T-helper 17 cell (primary cell): ENCODE measurements at regions not wholly inside any gene's neighbourhood (a gene's known extent, or its start where the extent isn't known, plus 50 kb on each side); places are given as distances from the start of the nearest gene placed in this dataset.
A peak's percentile ranks its signal among the peaks of the same experiment; 100 is the strongest.
"Not testable (repeated sequence)": the region's sequence is repeated elsewhere in the genome, so short reads cannot be mapped to it uniquely, and the experiment has no call there.

ENCODE experiments used
- ATAC-seq: fragments of 150-1000 bp; cut with Tn5 transposase; 2 replicates; pipeline ENCODE4 v1.10.0; 2021; ENCODE audit warnings: mild to moderate bottlenecking, moderate library complexity
- DNase-seq, 3 donors: peaks; one replicate each; pipeline versions ENCODE4 v3.0.0 to v3.0.0-alpha.2; 2020 to 2021
- H3K9me3 ChIP-seq: one replicate; pipeline ENCODE4 v1.7.0; 2013; ENCODE audit warnings: low read length, mild to moderate bottlenecking; ENCODE audit not compliant: control insufficient read depth, poor library complexity, severe bottlenecking
- H3K27ac Mint-ChIP-seq: one replicate; pipeline ENCODE4 v1.8.0; 2022; ENCODE audit warnings: mild to moderate bottlenecking, moderate library complexity, mixed read lengths
- H3K27me3 Mint-ChIP-seq: one replicate; pipeline ENCODE4 v1.8.0; 2022; ENCODE audit warnings: mixed read lengths
- H3K36me3 Mint-ChIP-seq: one replicate; pipeline ENCODE4 v1.8.0; 2022; ENCODE audit warnings: low read depth, mixed read lengths
- H3K4me1 Mint-ChIP-seq: one replicate; pipeline ENCODE4 v1.8.0; 2022; ENCODE audit warnings: mild to moderate bottlenecking, mixed read lengths
- H3K4me3 Mint-ChIP-seq: one replicate; pipeline ENCODE4 v1.8.0; 2022; ENCODE audit warnings: mild to moderate bottlenecking, moderate library complexity, mixed read lengths

- DNase-seq: no peak
- no peak overlapping the region for H3K27ac Mint-ChIP-seq
- H3K4me3 Mint-ChIP-seq: no peak overlapping the region
- no peaks in the 10 kb centered on the region for H3K36me3 Mint-ChIP-seq
- H3K4me1 Mint-ChIP-seq: peaks cover 4% of the 10 kb centered on the region
- no peak for ATAC-seq
- no peaks in the 10 kb centered on the region for H3K9me3 ChIP-seq
- H3K27me3 Mint-ChIP-seq: no peaks in the 10 kb centered on the region
These were observed 120.3 kb upstream of the PRSS1 start for GRCh38 chr7:142628945-142629344.

DNA sequence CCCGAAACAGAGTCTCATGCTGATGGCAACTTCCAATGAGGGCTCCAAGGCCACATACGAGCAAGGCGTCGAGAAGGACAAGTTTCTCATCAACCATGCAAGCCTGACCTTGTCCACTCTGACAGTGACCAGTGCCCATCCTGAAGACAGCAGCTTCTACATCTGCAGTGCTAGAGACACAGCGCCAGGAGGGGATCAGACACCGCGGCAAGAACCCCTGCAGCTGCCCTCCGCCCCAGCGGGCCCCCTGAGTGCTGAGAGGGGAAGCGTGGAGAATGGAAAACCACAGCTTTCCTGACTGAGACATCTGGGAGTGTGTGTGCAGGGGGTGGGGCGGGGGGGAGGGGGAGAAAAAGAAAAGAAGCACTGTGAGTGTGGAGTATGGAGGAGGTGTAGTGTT is 122.0 kb upstream of the PRSS1 start:
- Mint-ChIP-seq H3K4me3 (peak overlapping the region; percentile 86), H3K27ac (peak overlapping the region; percentile 75)
- H3K9me3 ChIP-seq, H3K27me3 Mint-ChIP-seq, DNase-seq, H3K4me1 Mint-ChIP-seq, H3K36me3 Mint-ChIP-seq, ATAC-seq: not testable (repeated sequence)

GRCh38 chr7:142626420-142627035 is 122.7 kb upstream of the PRSS1 start:
- ATAC-seq (peak; percentile 86), DNase-seq (peak; percentile 42 to 62 (median 42))
- Mint-ChIP-seq H3K4me3 (peak overlapping the region; percentile 86), H3K27ac (peak overlapping the region; percentile 75), H3K4me1 (peaks cover 2% of the 10 kb centered on the region), H3K36me3 (no peaks in the 10 kb centered on the region), H3K27me3 (no peaks in the 10 kb centered on the region)
- no peaks in the 10 kb centered on the region for H3K9me3 ChIP-seq

DNA sequence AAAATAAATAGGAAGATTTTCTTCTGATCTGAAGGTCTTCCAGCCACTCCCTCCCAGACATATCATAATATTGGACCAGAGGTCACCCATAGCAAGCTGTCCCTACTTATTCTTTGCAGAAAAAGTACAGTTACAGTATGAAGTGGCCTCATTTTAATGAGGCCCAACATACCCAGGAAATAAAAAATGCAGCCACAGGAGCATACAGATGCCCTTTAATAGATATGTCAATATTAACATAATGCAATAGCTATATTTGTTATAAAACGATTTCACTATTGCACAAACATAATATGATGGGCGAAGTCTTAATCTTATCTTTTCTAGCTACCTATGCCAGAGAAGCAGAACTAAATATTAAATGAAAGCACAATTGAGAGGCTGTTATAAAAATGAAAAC is 124.1 kb upstream of the PRSS1 start:
- not testable (repeated sequence) for H3K9me3 ChIP-seq, DNase-seq, H3K36me3 Mint-ChIP-seq, H3K27me3 Mint-ChIP-seq, H3K4me3 Mint-ChIP-seq, H3K27ac Mint-ChIP-seq, H3K4me1 Mint-ChIP-seq, ATAC-seq

- Mint-ChIP-seq H3K36me3 (no peaks in the 10 kb centered on the region), H3K27ac (no peak overlapping the region), H3K4me1 (peaks cover 2% of the 10 kb centered on the region), H3K4me3 (peak overlapping the region; percentile 21), H3K27me3 (no peaks in the 10 kb centered on the region)
- no peaks in the 10 kb centered on the region for H3K9me3 ChIP-seq
- ATAC-seq (peak; percentile 60), DNase-seq (no peak)
These were observed 128.9 kb upstream of the PRSS1 start for GRCh38 chr7:142620402-142620801.

- no peaks in the 10 kb centered on the region for H3K36me3 Mint-ChIP-seq
- ATAC-seq: no peak
- H3K4me1 Mint-ChIP-seq: peaks cover 2% of the 10 kb centered on the region
- H3K4me3 Mint-ChIP-seq: peak overlapping the region; percentile 77
- H3K9me3 ChIP-seq: no peaks in the 10 kb centered on the region
- no peak for DNase-seq
- H3K27me3 Mint-ChIP-seq: peaks cover 4% of the 10 kb centered on the region
- peak overlapping the region; percentile 86 for H3K27ac Mint-ChIP-seq
These were observed 130.5 kb upstream of the PRSS1 start for GRCh38 chr7:142618655-142619351.

GRCh38 chr7:142616842-142617241 is 132.4 kb upstream of the PRSS1 start:
- H3K4me3 Mint-ChIP-seq: peak overlapping the region; percentile 66
- no peaks in the 10 kb centered on the region for H3K9me3 ChIP-seq
- peaks cover 2% of the 10 kb centered on the region for H3K4me1 Mint-ChIP-seq
- H3K36me3 Mint-ChIP-seq: no peaks in the 10 kb centered on the region
- peak overlapping the region; percentile 92 for H3K27ac Mint-ChIP-seq
- DNase-seq: no peak
- ATAC-seq: no peak
- H3K27me3 Mint-ChIP-seq: peaks cover 4% of the 10 kb centered on the region

DNA sequence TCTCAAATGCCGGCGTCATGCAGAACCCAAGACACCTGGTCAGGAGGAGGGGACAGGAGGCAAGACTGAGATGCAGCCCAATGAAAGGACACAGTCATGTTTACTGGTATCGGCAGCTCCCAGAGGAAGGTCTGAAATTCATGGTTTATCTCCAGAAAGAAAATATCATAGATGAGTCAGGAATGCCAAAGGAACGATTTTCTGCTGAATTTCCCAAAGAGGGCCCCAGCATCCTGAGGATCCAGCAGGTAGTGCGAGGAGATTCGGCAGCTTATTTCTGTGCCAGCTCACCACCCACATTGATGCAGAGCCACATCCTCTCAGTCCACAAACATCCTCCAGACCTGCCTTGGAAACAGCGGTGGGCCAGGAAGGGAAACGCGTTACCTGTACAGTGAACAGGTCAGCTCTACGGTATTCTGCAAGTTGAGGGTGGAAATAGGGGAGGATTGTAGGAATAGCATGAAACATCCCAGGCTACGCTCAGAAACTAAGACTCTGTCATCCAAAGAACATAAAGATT is 133.1 kb upstream of the PRSS1 start:
- peaks cover 2% of the 10 kb centered on the region for H3K4me1 Mint-ChIP-seq
- DNase-seq (no peak), ATAC-seq (peak; percentile 47)
- H3K9me3 ChIP-seq: no peaks in the 10 kb centered on the region
- peak overlapping the region; percentile 61 for H3K4me3 Mint-ChIP-seq
- no peaks in the 10 kb centered on the region for H3K36me3 Mint-ChIP-seq
- H3K27ac Mint-ChIP-seq: peak overlapping the region; percentile 92
- H3K27me3 Mint-ChIP-seq: peaks cover 4% of the 10 kb centered on the region

DNA sequence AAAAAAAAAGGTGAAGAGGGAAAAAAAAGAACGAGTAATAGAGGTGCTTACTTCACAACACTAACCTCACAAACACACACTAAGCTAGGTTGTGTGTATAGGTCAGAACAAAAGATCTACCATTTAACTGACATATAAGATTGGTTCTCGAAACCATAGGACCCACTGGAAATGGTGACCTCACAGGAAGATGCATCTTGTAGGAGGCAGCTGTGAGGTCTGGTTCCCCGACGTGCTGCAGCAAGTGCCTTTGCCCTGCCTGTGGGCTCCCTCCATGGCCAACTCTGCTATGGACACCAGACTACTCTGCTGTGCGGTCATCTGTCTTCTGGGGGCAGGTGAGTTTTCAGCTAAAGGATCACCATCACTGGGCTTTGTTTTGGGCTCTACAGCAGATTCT is 133.8 kb upstream of the PRSS1 start:
- no peaks in the 10 kb centered on the region for H3K9me3 ChIP-seq
- peaks cover 4% of the 10 kb centered on the region for H3K27me3 Mint-ChIP-seq
- peak; percentile 33 for ATAC-seq
- DNase-seq: no peak
- H3K36me3 Mint-ChIP-seq: no peaks in the 10 kb centered on the region
- H3K4me3 Mint-ChIP-seq: peak overlapping the region; percentile 61
- H3K27ac Mint-ChIP-seq: peak overlapping the region; percentile 92
- H3K4me1 Mint-ChIP-seq: peaks cover 2% of the 10 kb centered on the region

GRCh38 chr7:142614116-142614515 is 135.2 kb upstream of the PRSS1 start:
- no peak for DNase-seq
- Mint-ChIP-seq H3K36me3 (no peaks in the 10 kb centered on the region), H3K27me3 (peaks cover 4% of the 10 kb centered on the region), H3K4me3 (no peak overlapping the region), H3K27ac (peak overlapping the region; percentile 92), H3K4me1 (peaks cover 2% of the 10 kb centered on the region)
- H3K9me3 ChIP-seq: no peaks in the 10 kb centered on the region
- ATAC-seq: no peak

DNA sequence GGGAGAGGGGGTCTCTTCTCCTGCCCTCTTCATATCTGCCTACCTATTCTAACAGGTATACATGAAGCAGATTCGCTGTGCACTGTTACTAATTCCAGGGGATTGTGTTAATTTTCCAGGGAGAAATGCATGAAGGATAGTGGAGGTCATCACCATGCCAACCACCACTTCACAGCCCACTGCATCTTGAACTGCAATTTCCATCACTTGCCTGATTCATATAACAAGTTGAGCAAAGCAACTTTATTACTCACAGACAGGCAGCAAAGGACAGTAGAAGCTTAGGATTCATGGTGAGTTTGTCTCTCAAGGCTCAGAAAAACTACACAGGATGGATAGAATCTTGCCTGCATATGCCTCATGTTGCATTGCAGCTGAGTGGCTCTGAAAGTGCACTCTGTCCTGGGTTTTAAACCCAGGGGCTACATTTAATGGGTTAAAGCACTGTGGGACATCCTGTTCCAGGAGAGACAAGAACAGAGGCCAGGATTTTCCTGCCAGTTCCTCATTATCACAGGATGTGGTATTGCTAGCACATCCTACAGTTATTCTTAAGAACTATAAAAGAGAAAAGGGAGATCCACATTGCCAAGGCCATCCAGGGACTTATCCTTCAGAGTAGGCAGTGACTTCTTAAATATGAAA is 136.9 kb upstream of the PRSS1 start:
- H3K27me3 Mint-ChIP-seq: peaks cover 4% of the 10 kb centered on the region
- H3K4me1 Mint-ChIP-seq: peaks cover 7% of the 10 kb centered on the region
- DNase-seq (no peak), ATAC-seq (no peak)
- H3K9me3 ChIP-seq: no peaks in the 10 kb centered on the region
- no peak overlapping the region for H3K4me3 Mint-ChIP-seq
- H3K36me3 Mint-ChIP-seq: no peaks in the 10 kb centered on the region
- H3K27ac Mint-ChIP-seq: no peak overlapping the region

GRCh38 chr7:142611566-142612236 is 137.6 kb upstream of the PRSS1 start:
- Mint-ChIP-seq H3K36me3 (no peaks in the 10 kb centered on the region), H3K27me3 (peaks cover 4% of the 10 kb centered on the region), H3K27ac (no peak overlapping the region), H3K4me3 (no peak overlapping the region), H3K4me1 (peaks cover 7% of the 10 kb centered on the region)
- ATAC-seq (peak; percentile 22), DNase-seq (no peak)
- no peaks in the 10 kb centered on the region for H3K9me3 ChIP-seq
